Activated naive CD8-positive, alpha-beta T cell treated with anti-CD3 and anti-CD28 coated beads, Interleukin-2, amount 50 U/mL, for 24 hours (primary cell): ENCODE measurements at regions not wholly inside any gene's neighbourhood (a gene's known extent, or its start where the extent isn't known, plus 50 kb on each side); places are given as distances from the start of the nearest gene placed in this dataset.
"Not testable (repeated sequence)": the region's sequence is repeated elsewhere in the genome, so short reads cannot be mapped to it uniquely, and the experiment has no call there.

Source experiments
- ATAC-seq: fragments of 150-1000 bp; cut with Tn5 transposase; one replicate; pipeline ENCODE4 v1.10.0; 2021
- DNase-seq: peaks from one replicate; pipeline ENCODE4 v3.0.0; 2021
- H3K27ac Mint-ChIP-seq: one replicate; pipeline ENCODE4 v1.8.0; 2021; ENCODE audit warnings: mild to moderate bottlenecking, mixed read lengths
- H3K27me3 Mint-ChIP-seq: one replicate; pipeline ENCODE4 v1.8.0; 2021; ENCODE audit warnings: mixed read lengths
- H3K36me3 Mint-ChIP-seq: one replicate; pipeline ENCODE4 v1.8.0; 2021; ENCODE audit warnings: low read depth, mixed read lengths
- H3K4me1 Mint-ChIP-seq: one replicate; pipeline ENCODE4 v1.8.0; 2021; ENCODE audit warnings: mixed read lengths
- H3K4me3 Mint-ChIP-seq: one replicate; pipeline ENCODE4 v1.8.0; 2021; ENCODE audit warnings: mild to moderate bottlenecking, moderate library complexity, mixed read lengths
- H3K9me3 Mint-ChIP-seq: one replicate; pipeline ENCODE4 v1.8.0; 2021; ENCODE audit warnings: mixed read lengths

- ATAC-seq: no peak
These were observed 292.7 kb upstream of the PROK2 start for GRCh38 chr3:72077473-72078259.

GRCh38 chr3:72075848-72076247, 290.9 kb upstream of the PROK2 start:
- not testable (repeated sequence) for H3K27ac Mint-ChIP-seq, H3K4me3 Mint-ChIP-seq, DNase-seq, ATAC-seq, H3K27me3 Mint-ChIP-seq, H3K36me3 Mint-ChIP-seq
- peaks cover 30% of the 10 kb centered on the region for H3K4me1 Mint-ChIP-seq
- peaks cover 18% of the 10 kb centered on the region for H3K9me3 Mint-ChIP-seq

More at GRCh38 chr3:72077473-72078259, 292.7 kb upstream of the PROK2 start:
- no peak overlapping the region for H3K27ac Mint-ChIP-seq
- H3K4me3 Mint-ChIP-seq: no peak overlapping the region
- H3K4me1 Mint-ChIP-seq: peaks cover 36% of the 10 kb centered on the region
- DNase-seq: no peak
- no peaks in the 10 kb centered on the region for H3K36me3 Mint-ChIP-seq
- H3K27me3 Mint-ChIP-seq: peaks cover 1% of the 10 kb centered on the region
- H3K9me3 Mint-ChIP-seq: peaks cover 18% of the 10 kb centered on the region

GRCh38 chr3:72071624-72072023, 286.7 kb upstream of the PROK2 start:
- Mint-ChIP-seq H3K4me3 (no peak overlapping the region), H3K27ac (no peak overlapping the region), H3K27me3 (peaks cover 11% of the 10 kb centered on the region), H3K4me1 (no peaks in the 10 kb centered on the region), H3K36me3 (no peaks in the 10 kb centered on the region), H3K9me3 (peaks cover 16% of the 10 kb centered on the region)
- ATAC-seq: no peak
- no peak for DNase-seq

GRCh38 chr3:72070005-72070404, 285.1 kb upstream of the PROK2 start:
- no peaks in the 10 kb centered on the region for H3K36me3 Mint-ChIP-seq
- ATAC-seq: no peak
- peaks cover 3% of the 10 kb centered on the region for H3K9me3 Mint-ChIP-seq
- H3K4me3 Mint-ChIP-seq: no peak overlapping the region
- no peak for DNase-seq
- no peak overlapping the region for H3K27ac Mint-ChIP-seq
- peaks cover 11% of the 10 kb centered on the region for H3K27me3 Mint-ChIP-seq
- H3K4me1 Mint-ChIP-seq: no peaks in the 10 kb centered on the region

- H3K27ac Mint-ChIP-seq: no peak overlapping the region
- ATAC-seq: no peak
- peaks cover 12% of the 10 kb centered on the region for H3K27me3 Mint-ChIP-seq
- peaks cover under 1% of the 10 kb centered on the region for H3K9me3 Mint-ChIP-seq
- no peaks in the 10 kb centered on the region for H3K36me3 Mint-ChIP-seq
- H3K4me3 Mint-ChIP-seq: no peak overlapping the region
- no peak for DNase-seq
- no peaks in the 10 kb centered on the region for H3K4me1 Mint-ChIP-seq
These were observed 284.6 kb upstream of the PROK2 start for GRCh38 chr3:72069543-72069942.

GRCh38 chr3:72068621-72069020, 283.7 kb upstream of the PROK2 start:
- no peaks in the 10 kb centered on the region for H3K4me1 Mint-ChIP-seq
- no peak overlapping the region for H3K4me3 Mint-ChIP-seq
- H3K9me3 Mint-ChIP-seq: peaks cover 7% of the 10 kb centered on the region
- ATAC-seq: no peak
- H3K27me3 Mint-ChIP-seq: peaks cover 16% of the 10 kb centered on the region
- no peak overlapping the region for H3K27ac Mint-ChIP-seq
- peaks cover 6% of the 10 kb centered on the region for H3K36me3 Mint-ChIP-seq
- no peak for DNase-seq

- ATAC-seq (no peak), DNase-seq (no peak)
- H3K9me3 Mint-ChIP-seq: peaks cover 7% of the 10 kb centered on the region
- H3K4me3 Mint-ChIP-seq: no peak overlapping the region
- H3K36me3 Mint-ChIP-seq: peaks cover 9% of the 10 kb centered on the region
- H3K27me3 Mint-ChIP-seq: peaks cover 16% of the 10 kb centered on the region
- H3K4me1 Mint-ChIP-seq: no peaks in the 10 kb centered on the region
- H3K27ac Mint-ChIP-seq: no peak overlapping the region
These were observed 282.8 kb upstream of the PROK2 start for GRCh38 chr3:72067721-72068120.

- Mint-ChIP-seq H3K4me1 (no peaks in the 10 kb centered on the region), H3K27ac (no peak overlapping the region), H3K27me3 (peaks cover 12% of the 10 kb centered on the region), H3K36me3 (peaks cover 9% of the 10 kb centered on the region), H3K9me3 (peaks cover 11% of the 10 kb centered on the region), H3K4me3 (no peak overlapping the region)
- ATAC-seq: no peak
- DNase-seq: no peak
These were observed 281.1 kb upstream of the PROK2 start for GRCh38 chr3:72065872-72066641.

GRCh38 chr3:72065236-72065635, 280.3 kb upstream of the PROK2 start:
- DNase-seq: no peak
- peaks cover 12% of the 10 kb centered on the region for H3K27me3 Mint-ChIP-seq

GRCh38 chr3:72064727-72065126, 279.8 kb upstream of the PROK2 start:
- not testable (repeated sequence) for ATAC-seq, H3K36me3 Mint-ChIP-seq
- H3K9me3 Mint-ChIP-seq: peaks cover 11% of the 10 kb centered on the region

More at GRCh38 chr3:72065236-72065635, 280.3 kb upstream of the PROK2 start:
- Mint-ChIP-seq H3K27ac (no peak overlapping the region), H3K36me3 (peaks cover 9% of the 10 kb centered on the region), H3K4me1 (peaks cover 2% of the 10 kb centered on the region), H3K9me3 (peaks cover 11% of the 10 kb centered on the region), H3K4me3 (no peak overlapping the region)
- no peak for ATAC-seq

GRCh38 chr3:72062017-72062416, 277.1 kb upstream of the PROK2 start:
- peaks cover 11% of the 10 kb centered on the region for H3K9me3 Mint-ChIP-seq
- H3K4me1 Mint-ChIP-seq: peaks cover 2% of the 10 kb centered on the region
- DNase-seq (no peak), ATAC-seq (no peak)
- H3K4me3 Mint-ChIP-seq: no peak overlapping the region
- no peak overlapping the region for H3K27ac Mint-ChIP-seq
- H3K36me3 Mint-ChIP-seq: peaks cover 9% of the 10 kb centered on the region
- H3K27me3 Mint-ChIP-seq: peaks cover 7% of the 10 kb centered on the region

More at GRCh38 chr3:72064727-72065126, 279.8 kb upstream of the PROK2 start:
- H3K27me3 Mint-ChIP-seq: peaks cover 12% of the 10 kb centered on the region
- not testable (repeated sequence) for H3K4me3 Mint-ChIP-seq, H3K4me1 Mint-ChIP-seq, DNase-seq, H3K27ac Mint-ChIP-seq

- ATAC-seq (peak; percentile 63), DNase-seq (no peak)
- Mint-ChIP-seq H3K4me3 (no peak overlapping the region), H3K27ac (no peak overlapping the region), H3K9me3 (peaks cover 11% of the 10 kb centered on the region), H3K4me1 (peaks cover 2% of the 10 kb centered on the region), H3K36me3 (peaks cover 9% of the 10 kb centered on the region), H3K27me3 (peaks cover 7% of the 10 kb centered on the region)
These were observed 275.6 kb upstream of the PROK2 start for GRCh38 chr3:72060447-72061034.

- no peaks in the 10 kb centered on the region for H3K27me3 Mint-ChIP-seq
- H3K9me3 Mint-ChIP-seq: peaks cover 4% of the 10 kb centered on the region
- H3K4me3 Mint-ChIP-seq: no peak overlapping the region
- no peak overlapping the region for H3K27ac Mint-ChIP-seq
- H3K4me1 Mint-ChIP-seq: peaks cover 2% of the 10 kb centered on the region
- no peak for ATAC-seq
- DNase-seq: no peak
- H3K36me3 Mint-ChIP-seq: peaks cover 3% of the 10 kb centered on the region
These were observed 273.6 kb upstream of the PROK2 start for GRCh38 chr3:72058493-72059081.

- ATAC-seq (no peak), DNase-seq (no peak)
- H3K27ac Mint-ChIP-seq: no peak overlapping the region
- peaks cover 2% of the 10 kb centered on the region for H3K4me1 Mint-ChIP-seq
- H3K27me3 Mint-ChIP-seq: no peaks in the 10 kb centered on the region
- no peaks in the 10 kb centered on the region for H3K9me3 Mint-ChIP-seq
- H3K36me3 Mint-ChIP-seq: no peaks in the 10 kb centered on the region
- no peak overlapping the region for H3K4me3 Mint-ChIP-seq
These were observed 270.5 kb upstream of the PROK2 start for GRCh38 chr3:72055436-72055835.
